ENCODE measurements at regions not wholly inside any gene's neighbourhood (a gene's known extent, or its start where the extent isn't known, plus 50 kb on each side); places are given as distances from the start of the nearest gene placed in this dataset.
"Not testable (repeated sequence)": the region's sequence is repeated elsewhere in the genome, so short reads cannot be mapped to it uniquely, and the experiment has no call there.

DNA sequence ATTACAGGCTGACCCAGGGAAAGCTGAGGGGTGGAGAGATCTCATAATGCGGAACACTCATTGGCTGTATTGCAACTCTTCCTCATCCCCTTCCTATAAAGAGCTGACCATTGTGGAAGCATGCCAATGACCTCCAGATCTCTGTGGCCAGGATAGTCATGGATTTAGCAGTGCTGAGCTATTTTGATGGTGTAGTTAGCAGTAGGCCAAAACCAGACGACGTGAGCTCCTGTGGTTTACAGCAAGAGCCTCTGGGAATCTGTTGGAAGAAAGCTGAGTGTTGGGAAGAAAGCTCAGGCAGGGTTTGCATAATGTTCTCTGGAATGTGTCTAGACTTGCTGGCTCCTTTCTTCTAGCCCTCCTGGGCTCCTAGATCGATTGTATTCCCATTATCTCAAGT lies 187.5 kb upstream of the GPC6 start:
- Mint-ChIP-seq H3K4me3 (no peak overlapping the region), H3K4me1 (ENCODE audit: low read depth) (no peaks in the 10 kb centered on the region)
- CTCF ChIA-PET, result no interaction called here

DNA sequence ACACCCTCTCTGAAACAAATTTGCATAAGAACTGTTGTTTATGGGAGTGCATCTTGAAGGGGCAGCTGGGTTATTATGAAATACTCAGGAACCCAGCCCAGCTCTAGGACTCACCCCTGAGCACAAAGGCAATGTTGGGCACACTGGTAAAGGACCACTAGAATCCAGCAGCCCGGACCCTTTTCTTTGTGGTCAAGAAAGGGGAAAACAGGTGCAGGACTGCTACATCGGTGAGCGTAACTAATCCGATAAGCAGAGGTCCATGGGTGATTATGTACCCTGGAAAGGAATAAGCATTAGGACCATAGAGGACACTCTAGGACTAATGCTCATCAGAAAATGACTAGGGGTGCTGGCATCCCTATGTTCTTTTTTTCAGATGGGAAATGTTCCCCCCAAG lies 185.0 kb upstream of the GPC6 start:
- H3K4me1 ChIP-seq (ENCODE audit: insufficient read depth, low read length); H3K9me3 Mint-ChIP-seq; H3K9me3 ChIP-seq (ENCODE audit: control insufficient read depth in 1 of 2, insufficient read depth in 1 of 2, low read length in 2 of 2); H3K4me3 ChIP-seq (ENCODE audit: low read length); H3K27me3 ChIP-seq (ENCODE audit: control insufficient read depth in 1 of 2, insufficient read depth in 2 of 2, low read length in 2 of 2); CTCF ChIA-PET; H3K27ac ChIP-seq (ENCODE audit: low read depth in 1 of 2, low read length in 2 of 2); H3K36me3 ChIP-seq (ENCODE audit: insufficient read depth, low read length); H3K4me3 Mint-ChIP-seq; H3K27ac Mint-ChIP-seq; H3K36me3 Mint-ChIP-seq (ENCODE audit: low read depth); H3K27me3 Mint-ChIP-seq; intact Hi-C loops (cut with DNase I, micrococcal nuclease); ATAC-seq (ENCODE audit: poor library complexity); POLR2A ChIA-PET; H3K4me1 Mint-ChIP-seq (ENCODE audit: low read depth); DNase-seq: not testable (repeated sequence)

More for the DNA sequence above, 187.5 kb upstream of the GPC6 start:
- TF ChIP-seq, protein P1, sequence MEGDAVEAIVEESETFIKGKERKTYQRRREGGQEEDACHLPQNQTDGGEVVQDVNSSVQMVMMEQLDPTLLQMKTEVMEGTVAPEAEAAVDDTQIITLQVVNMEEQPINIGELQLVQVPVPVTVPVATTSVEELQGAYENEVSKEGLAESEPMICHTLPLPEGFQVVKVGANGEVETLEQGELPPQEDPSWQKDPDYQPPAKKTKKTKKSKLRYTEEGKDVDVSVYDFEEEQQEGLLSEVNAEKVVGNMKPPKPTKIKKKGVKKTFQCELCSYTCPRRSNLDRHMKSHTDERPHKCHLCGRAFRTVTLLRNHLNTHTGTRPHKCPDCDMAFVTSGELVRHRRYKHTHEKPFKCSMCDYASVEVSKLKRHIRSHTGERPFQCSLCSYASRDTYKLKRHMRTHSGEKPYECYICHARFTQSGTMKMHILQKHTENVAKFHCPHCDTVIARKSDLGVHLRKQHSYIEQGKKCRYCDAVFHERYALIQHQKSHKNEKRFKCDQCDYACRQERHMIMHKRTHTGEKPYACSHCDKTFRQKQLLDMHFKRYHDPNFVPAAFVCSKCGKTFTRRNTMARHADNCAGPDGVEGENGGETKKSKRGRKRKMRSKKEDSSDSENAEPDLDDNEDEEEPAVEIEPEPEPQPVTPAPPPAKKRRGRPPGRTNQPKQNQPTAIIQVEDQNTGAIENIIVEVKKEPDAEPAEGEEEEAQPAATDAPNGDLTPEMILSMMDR (IDR thresholded peaks at IDR 0.05), result no peak
- Mint-ChIP-seq H3K27ac (no peak overlapping the region), H3K27me3 (no peaks in the 10 kb centered on the region), H3K9me3 (peaks cover 8% of the 10 kb centered on the region), H3K36me3 (ENCODE audit: low read depth) (no peaks in the 10 kb centered on the region)
- no peak for ATAC-seq (ENCODE audit: poor library complexity)
- Histone ChIP-seq H3K27me3 (ENCODE audit: control insufficient read depth in 1 of 2, insufficient read depth in 2 of 2, low read length in 2 of 2) (no peaks in the 10 kb centered on the region), H3K9me3 (ENCODE audit: control insufficient read depth in 1 of 2, insufficient read depth in 1 of 2, low read length in 2 of 2) (peaks cover 0 to 3% of the 10 kb centered on the region in 2 experiments), H3K27ac (ENCODE audit: low read depth in 1 of 2, low read length in 2 of 2) (no peak overlapping the region), H3K4me3 (ENCODE audit: low read length) (no peak overlapping the region), H3K4me1 (ENCODE audit: insufficient read depth, low read length) (no peaks in the 10 kb centered on the region), H3K36me3 (ENCODE audit: insufficient read depth, low read length) (no peaks in the 10 kb centered on the region)
- intact Hi-C loops (cut with DNase I, micrococcal nuclease), result no loop called here
- POLR2A ChIA-PET, result no interaction called here
- no peak for DNase-seq

DNA sequence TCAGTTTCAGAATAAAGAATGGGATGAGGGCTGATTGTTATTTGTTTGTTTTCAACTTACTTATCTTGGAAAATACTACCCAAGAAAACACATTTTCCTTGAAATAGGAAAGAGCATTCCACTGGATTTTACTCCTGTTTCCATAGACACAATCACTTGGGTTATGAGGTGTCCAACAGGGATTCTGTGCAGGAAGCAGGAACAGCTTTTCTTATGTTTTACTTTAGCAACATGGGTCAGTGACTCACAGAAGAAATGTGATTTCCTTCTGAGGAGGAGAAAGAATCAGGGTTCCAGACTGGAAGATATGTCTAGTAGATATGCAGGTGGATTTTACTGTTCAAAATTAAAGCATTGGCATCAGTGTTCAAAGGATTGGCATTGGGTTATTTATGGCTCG lies 180.8 kb upstream of the GPC6 start:
- DNase-seq (no peak), ATAC-seq (ENCODE audit: poor library complexity) (no peak)
- ChIA-PET POLR2A (no interaction called here), CTCF (no interaction called here)
- Mint-ChIP-seq H3K27ac (no peak overlapping the region), H3K4me1 (ENCODE audit: low read depth) (no peaks in the 10 kb centered on the region), H3K9me3 (no peaks in the 10 kb centered on the region), H3K4me3 (no peak overlapping the region), H3K36me3 (ENCODE audit: low read depth) (no peaks in the 10 kb centered on the region), H3K27me3 (no peaks in the 10 kb centered on the region)
- no peaks in the 10 kb centered on the region for H3K27me3 ChIP-seq (ENCODE audit: control insufficient read depth in 1 of 2, insufficient read depth in 2 of 2, low read length in 2 of 2)
- intact Hi-C loops (cut with DNase I, micrococcal nuclease), result no loop called here
- H3K4me1 ChIP-seq (ENCODE audit: insufficient read depth, low read length), result no peaks in the 10 kb centered on the region
- H3K9me3 ChIP-seq (ENCODE audit: control insufficient read depth in 1 of 2, insufficient read depth in 1 of 2, low read length in 2 of 2), result peaks cover 0 to 4% of the 10 kb centered on the region in 2 experiments
- TF ChIP-seq, protein P1 (IDR thresholded peaks at IDR 0.05), result no peak
- no peaks in the 10 kb centered on the region for H3K36me3 ChIP-seq (ENCODE audit: insufficient read depth, low read length)
- H3K4me3 ChIP-seq (ENCODE audit: low read length), result no peak overlapping the region
- no peak overlapping the region for H3K27ac ChIP-seq (ENCODE audit: low read depth in 1 of 2, low read length in 2 of 2)

DNA sequence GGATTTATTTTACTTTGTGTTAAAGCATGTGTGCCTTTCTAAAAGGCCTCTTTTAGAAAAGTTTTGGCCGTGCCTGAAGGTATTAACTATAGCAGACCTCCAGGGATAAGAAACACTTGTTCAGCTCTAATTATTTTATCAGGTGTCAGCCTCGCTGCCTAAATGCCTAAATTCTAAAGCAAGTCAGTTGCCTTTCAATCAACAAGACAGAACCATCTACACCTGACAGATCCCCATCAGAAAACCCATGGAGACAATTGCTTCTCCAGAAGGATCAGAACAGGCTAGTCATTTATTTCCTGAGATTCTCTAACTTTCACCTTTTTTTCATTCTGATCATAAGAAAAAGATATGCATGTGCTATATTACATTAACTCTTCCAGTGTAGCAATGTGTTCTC lies 171.4 kb upstream of the GPC6 start:
- peaks cover 0 to 4% of the 10 kb centered on the region in 2 experiments for H3K9me3 ChIP-seq (ENCODE audit: control insufficient read depth in 1 of 2, insufficient read depth in 1 of 2, low read length in 2 of 2)
- H3K27ac ChIP-seq (ENCODE audit: low read depth in 1 of 2, low read length in 2 of 2), result no peak overlapping the region
- ATAC-seq (ENCODE audit: poor library complexity) (no peak), DNase-seq (no peak)
- TF ChIP-seq, protein P1 (IDR thresholded peaks at IDR 0.05), result no peak
- intact Hi-C loops (cut with DNase I, micrococcal nuclease), result no loop called here
- Mint-ChIP-seq H3K4me1 (ENCODE audit: low read depth) (no peaks in the 10 kb centered on the region), H3K27ac (no peak overlapping the region), H3K36me3 (ENCODE audit: low read depth) (no peaks in the 10 kb centered on the region), H3K9me3 (no peaks in the 10 kb centered on the region), H3K4me3 (no peak overlapping the region), H3K27me3 (no peaks in the 10 kb centered on the region)
- H3K36me3 ChIP-seq (ENCODE audit: insufficient read depth, low read length), result no peaks in the 10 kb centered on the region
- ChIA-PET CTCF (no interaction called here), POLR2A (no interaction called here)
- no peaks in the 10 kb centered on the region for H3K27me3 ChIP-seq (ENCODE audit: control insufficient read depth in 1 of 2, insufficient read depth in 2 of 2, low read length in 2 of 2)
- no peaks in the 10 kb centered on the region for H3K4me1 ChIP-seq (ENCODE audit: insufficient read depth, low read length)
- no peak overlapping the region for H3K4me3 ChIP-seq (ENCODE audit: low read length)
